ENCODE measurements at regions not wholly inside any gene's neighbourhood (a gene's known extent, or its start where the extent isn't known, plus 50 kb on each side); places are given as distances from the start of the nearest gene placed in this dataset.
"Not testable (repeated sequence)": the region's sequence is repeated elsewhere in the genome, so short reads cannot be mapped to it uniquely, and the experiment has no call there.

- no peak for DNase-seq
These were observed 275.3 kb upstream of the REG3G start for GRCh38 chr2:78750219-78750618.

GRCh38 chr2:78754930-78755329 is 270.6 kb upstream of the REG3G start:
- DNase-seq, result no peak

GRCh38 chr2:78757191-78757590 is 268.3 kb upstream of the REG3G start:
- DNase-seq, result no peak

- no peak for DNase-seq
These were observed 267.9 kb upstream of the REG3G start for GRCh38 chr2:78757640-78758039.

- DNase-seq, result not testable (repeated sequence)
These were observed 266.7 kb upstream of the REG3G start for GRCh38 chr2:78758765-78759164.

GRCh38 chr2:78766459-78766858 is 259.0 kb upstream of the REG3G start:
- no peak for DNase-seq

- DNase-seq, result no peak
These were observed 257.5 kb upstream of the REG3G start for GRCh38 chr2:78768016-78768415.

GRCh38 chr2:78775291-78775690 is 250.2 kb upstream of the REG3G start:
- no peak for DNase-seq

- no peak for DNase-seq
These were observed 246.6 kb upstream of the REG3G start for GRCh38 chr2:78778756-78779510.

GRCh38 chr2:78779761-78780160 is 245.7 kb upstream of the REG3G start:
- peak; percentile 29 for DNase-seq

GRCh38 chr2:78780256-78780655 is 245.2 kb upstream of the REG3G start:
- DNase-seq, result peak; percentile 81

- DNase-seq, result no peak
These were observed 244.5 kb upstream of the REG3G start for GRCh38 chr2:78780864-78781583.

- no peak for DNase-seq
These were observed 243.3 kb upstream of the REG3G start for GRCh38 chr2:78782196-78782595.

- no peak for DNase-seq
These were observed 213.4 kb upstream of the REG3G start for GRCh38 chr2:78811955-78812610.

GRCh38 chr2:78814331-78814986 is 211.0 kb upstream of the REG3G start:
- no peak for DNase-seq

- no peak for DNase-seq
These were observed 208.1 kb upstream of the REG3G start for GRCh38 chr2:78817430-78817829.

- DNase-seq, result no peak
These were observed 193.0 kb upstream of the REG3G start for GRCh38 chr2:78832481-78832880.

- DNase-seq, result no peak
These were observed 186.2 kb upstream of the REG3G start for GRCh38 chr2:78839259-78839658.

GRCh38 chr2:78840311-78840710 is 185.2 kb upstream of the REG3G start:
- DNase-seq, result not testable (repeated sequence)

GRCh38 chr2:78845664-78846185 is 179.8 kb upstream of the REG3G start:
- no peak for DNase-seq

- peak; percentile 42 for DNase-seq
These were observed 164.0 kb upstream of the REG3G start for GRCh38 chr2:78861546-78861945.

- no peak for DNase-seq
These were observed 161.3 kb upstream of the REG3G start for GRCh38 chr2:78864205-78864604.

GRCh38 chr2:78865667-78866066 is 159.8 kb upstream of the REG3G start:
- DNase-seq, result no peak

All from OCI-M1 (cell line).